Fibroblast of lung (primary cell): ENCODE measurements at regions not wholly inside any gene's neighbourhood (a gene's known extent, or its start where the extent isn't known, plus 50 kb on each side); places are given as distances from the start of the nearest gene placed in this dataset.
A peak's percentile ranks its signal among the peaks of the same experiment; 100 is the strongest.
"Not testable (repeated sequence)": the region's sequence is repeated elsewhere in the genome, so short reads cannot be mapped to it uniquely, and the experiment has no call there.

Source experiments
- DNase-seq, 2 donors: peaks; one replicate each; pipeline versions ENCODE4 v3.0.0 to v3.0.0-alpha.2; 2010; ENCODE audit warnings: low read depth in 2 of 2
- H2AFZ ChIP-seq: 2 replicates; pipeline ENCODE4 v1.5.1; 2012; ENCODE audit warnings: low read length, control low read depth, inconsistent platforms
- H3K27ac ChIP-seq: 2 replicates; pipeline ENCODE4 v1.5.1; 2011; ENCODE audit warnings: low read length, control low read depth; ENCODE audit not compliant: insufficient read depth
- H3K27me3 ChIP-seq: 2 replicates; pipeline ENCODE4 v1.5.1; 2011; ENCODE audit warnings: mild to moderate bottlenecking, low read length; ENCODE audit not compliant: control insufficient read depth, insufficient read depth
- H3K36me3 ChIP-seq: 2 replicates; pipeline ENCODE4 v1.5.1; 2011; ENCODE audit warnings: low read length; ENCODE audit not compliant: control insufficient read depth, insufficient read depth
- H3K4me1 ChIP-seq: 2 replicates; pipeline ENCODE4 v1.5.1; 2011; ENCODE audit warnings: low read length; ENCODE audit not compliant: control insufficient read depth, insufficient read depth; ENCODE audit errors: extremely low read depth
- H3K4me2 ChIP-seq: 2 replicates; pipeline ENCODE4 v1.5.1; 2011; ENCODE audit warnings: low read length, control low read depth; ENCODE audit not compliant: insufficient read depth; ENCODE audit errors: extremely low read depth
- H3K4me3 ChIP-seq, 4 experiments: fragments of 200-600 bp in 1 of 4; sonication (generic) in 1 of 4; replicated peaks in 1 of 4; 2 replicates each; pipeline ENCODE4 v1.5.1; 2011 to 2016; ENCODE audit warnings: low read length in 4 of 4, low read depth in 3 of 4, mild to moderate bottlenecking in 3 of 4, control low read depth in 2 of 4, inconsistent platforms in 1 of 4, mixed read lengths in 1 of 4; ENCODE audit not compliant: insufficient read depth in 1 of 4; ENCODE audit errors: control extremely low read depth in 1 of 4
- H3K79me2 ChIP-seq: 2 replicates; pipeline ENCODE4 v1.5.1; 2012; ENCODE audit warnings: mild to moderate bottlenecking, low read length, inconsistent platforms; ENCODE audit not compliant: control insufficient read depth, insufficient read depth
- H3K9ac ChIP-seq: 2 replicates; pipeline ENCODE4 v1.5.1; 2011; ENCODE audit warnings: mild to moderate bottlenecking, low read length, control low read depth; ENCODE audit not compliant: insufficient read depth
- H3K9me3 ChIP-seq: 2 replicates; pipeline ENCODE4 v1.5.1; 2012; ENCODE audit warnings: low read depth, low read length; ENCODE audit not compliant: control insufficient read depth, insufficient read depth
- H4K20me1 ChIP-seq: 2 replicates; pipeline ENCODE4 v1.5.1; 2011; ENCODE audit warnings: low read length; ENCODE audit not compliant: control insufficient read depth, insufficient read depth; ENCODE audit errors: extremely low read depth
- EZH2 ChIP-seq: IDR thresholded peaks from 2 replicates; pipeline ENCODE4 v1.5.1; 2012; ENCODE audit warnings: low read length, control low read depth, mild to moderate bottlenecking; ENCODE audit errors: missing control alignments
- TF ChIP-seq, protein P1 (sequence below), 2 donors: IDR thresholded peaks in 1 of 2; conservative IDR thresholded peaks in 1 of 2; 1 replicate in 1 of 2; 2 replicates in 1 of 2; pipeline ENCODE4 v1.5.1; 2011 to 2012; ENCODE audit warnings: low read length in 2 of 2, control low read depth in 1 of 2, inconsistent platforms in 1 of 2, low read depth in 1 of 2, mild to moderate bottlenecking in 1 of 2

DNA sequence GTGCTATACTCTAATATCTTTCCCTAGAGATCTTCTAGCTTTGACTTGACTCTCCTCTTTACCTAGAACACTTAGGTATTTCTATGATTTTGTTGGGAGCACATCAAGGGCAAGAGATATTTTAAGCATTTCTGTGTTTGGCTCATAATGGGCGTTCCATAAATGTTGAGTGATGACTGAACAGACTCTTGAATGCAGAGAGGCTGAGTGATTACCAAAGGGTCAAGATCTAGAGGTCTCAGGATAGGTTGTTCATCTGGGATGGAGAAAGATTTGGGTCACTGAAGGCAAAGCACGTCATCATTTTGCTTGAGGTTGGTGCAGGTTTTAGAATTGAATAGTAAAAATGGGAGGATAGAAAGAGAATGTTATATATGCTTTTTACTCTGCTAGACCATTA, 705.4 kb upstream of the B3GALT2 start:
- H3K36me3 ChIP-seq: no peaks in the 10 kb centered on the region
- TF ChIP-seq, protein P1, sequence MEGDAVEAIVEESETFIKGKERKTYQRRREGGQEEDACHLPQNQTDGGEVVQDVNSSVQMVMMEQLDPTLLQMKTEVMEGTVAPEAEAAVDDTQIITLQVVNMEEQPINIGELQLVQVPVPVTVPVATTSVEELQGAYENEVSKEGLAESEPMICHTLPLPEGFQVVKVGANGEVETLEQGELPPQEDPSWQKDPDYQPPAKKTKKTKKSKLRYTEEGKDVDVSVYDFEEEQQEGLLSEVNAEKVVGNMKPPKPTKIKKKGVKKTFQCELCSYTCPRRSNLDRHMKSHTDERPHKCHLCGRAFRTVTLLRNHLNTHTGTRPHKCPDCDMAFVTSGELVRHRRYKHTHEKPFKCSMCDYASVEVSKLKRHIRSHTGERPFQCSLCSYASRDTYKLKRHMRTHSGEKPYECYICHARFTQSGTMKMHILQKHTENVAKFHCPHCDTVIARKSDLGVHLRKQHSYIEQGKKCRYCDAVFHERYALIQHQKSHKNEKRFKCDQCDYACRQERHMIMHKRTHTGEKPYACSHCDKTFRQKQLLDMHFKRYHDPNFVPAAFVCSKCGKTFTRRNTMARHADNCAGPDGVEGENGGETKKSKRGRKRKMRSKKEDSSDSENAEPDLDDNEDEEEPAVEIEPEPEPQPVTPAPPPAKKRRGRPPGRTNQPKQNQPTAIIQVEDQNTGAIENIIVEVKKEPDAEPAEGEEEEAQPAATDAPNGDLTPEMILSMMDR (conservative IDR thresholded peaks at IDR 0.05 in 1 of 2, IDR thresholded peaks at IDR 0.05 in 1 of 2; ENCODE audit: low read depth in 1 of 2, low read length in 2 of 2): no peak
- TF ChIP-seq EZH2: no peak
- no peak for DNase-seq
- no peak overlapping the region for H2AFZ ChIP-seq
- no peaks in the 10 kb centered on the region for H3K4me1 ChIP-seq
- H3K27ac ChIP-seq: no peak overlapping the region
- H3K9ac ChIP-seq: no peak overlapping the region
- H3K79me2 ChIP-seq: no peaks in the 10 kb centered on the region
- no peaks in the 10 kb centered on the region for H3K27me3 ChIP-seq
- no peaks in the 10 kb centered on the region for H4K20me1 ChIP-seq
- no peak overlapping the region for H3K4me2 ChIP-seq
- H3K9me3 ChIP-seq: no peaks in the 10 kb centered on the region
- H3K4me3 ChIP-seq: no peak overlapping the region

- DNase-seq: peak in 1 of 2 donors; percentile 23
- Histone ChIP-seq H3K27me3 (no peaks in the 10 kb centered on the region), H3K9ac (no peak overlapping the region), H4K20me1 (no peaks in the 10 kb centered on the region), H3K4me2 (no peak overlapping the region), H3K79me2 (no peaks in the 10 kb centered on the region), H3K9me3 (no peaks in the 10 kb centered on the region), H3K4me1 (no peaks in the 10 kb centered on the region), H3K4me3 (no peak overlapping the region), H3K27ac (no peak overlapping the region), H2AFZ (no peak overlapping the region), H3K36me3 (no peaks in the 10 kb centered on the region)
- TF ChIP-seq EZH2: no peak
- TF ChIP-seq, protein P1 (conservative IDR thresholded peaks at IDR 0.05 in 1 of 2, IDR thresholded peaks at IDR 0.05 in 1 of 2; ENCODE audit: low read depth in 1 of 2, low read length in 2 of 2): no peak
Measured at GRCh38 chr1:193890935-193891334, 704.5 kb upstream of the B3GALT2 start.

GRCh38 chr1:193884848-193885558, 698.6 kb upstream of the B3GALT2 start:
- no peaks in the 10 kb centered on the region for H3K4me1 ChIP-seq
- H3K36me3 ChIP-seq: no peaks in the 10 kb centered on the region

DNA sequence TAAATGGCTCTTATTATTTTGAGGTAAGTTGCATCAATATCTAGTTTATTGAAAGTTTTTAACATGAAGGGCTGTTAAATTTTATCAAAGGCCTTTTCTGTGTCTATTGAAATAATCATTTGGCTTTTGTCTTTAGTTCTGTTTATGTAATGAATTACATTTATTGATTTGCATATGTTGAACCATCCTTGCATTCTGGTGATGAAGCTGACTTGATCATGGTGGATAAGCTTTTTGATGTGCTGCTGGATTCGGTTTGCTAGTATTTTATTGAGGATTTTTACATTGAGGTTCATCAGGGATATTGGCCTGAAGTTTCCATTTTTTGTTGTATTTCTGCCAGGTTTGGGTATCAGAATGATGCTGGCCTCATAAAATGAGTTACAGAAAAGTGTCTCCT, 691.5 kb upstream of the B3GALT2 start:
- H3K36me3 ChIP-seq, H3K4me2 ChIP-seq, H2AFZ ChIP-seq, H3K4me3 ChIP-seq, H4K20me1 ChIP-seq, H3K9ac ChIP-seq, H3K27ac ChIP-seq, DNase-seq, H3K9me3 ChIP-seq, H3K4me1 ChIP-seq, H3K79me2 ChIP-seq, H3K27me3 ChIP-seq: not testable (repeated sequence)

More at GRCh38 chr1:193884848-193885558, 698.6 kb upstream of the B3GALT2 start:
- Histone ChIP-seq H3K9me3 (no peaks in the 10 kb centered on the region), H3K79me2 (no peaks in the 10 kb centered on the region), H2AFZ (no peak overlapping the region), H3K4me3 (no peak overlapping the region), H3K9ac (no peak overlapping the region), H3K4me2 (no peak overlapping the region), H3K27ac (no peak overlapping the region), H3K27me3 (no peaks in the 10 kb centered on the region), H4K20me1 (no peaks in the 10 kb centered on the region)
- DNase-seq: no peak
- TF ChIP-seq, protein P1 (conservative IDR thresholded peaks at IDR 0.05 in 1 of 2, IDR thresholded peaks at IDR 0.05 in 1 of 2; ENCODE audit: low read depth in 1 of 2, low read length in 2 of 2): no peak
- TF ChIP-seq EZH2: no peak
